ENCODE measurements at regions not wholly inside any gene's neighbourhood (a gene's known extent, or its start where the extent isn't known, plus 50 kb on each side); places are given as distances from the start of the nearest gene placed in this dataset.

DNA sequence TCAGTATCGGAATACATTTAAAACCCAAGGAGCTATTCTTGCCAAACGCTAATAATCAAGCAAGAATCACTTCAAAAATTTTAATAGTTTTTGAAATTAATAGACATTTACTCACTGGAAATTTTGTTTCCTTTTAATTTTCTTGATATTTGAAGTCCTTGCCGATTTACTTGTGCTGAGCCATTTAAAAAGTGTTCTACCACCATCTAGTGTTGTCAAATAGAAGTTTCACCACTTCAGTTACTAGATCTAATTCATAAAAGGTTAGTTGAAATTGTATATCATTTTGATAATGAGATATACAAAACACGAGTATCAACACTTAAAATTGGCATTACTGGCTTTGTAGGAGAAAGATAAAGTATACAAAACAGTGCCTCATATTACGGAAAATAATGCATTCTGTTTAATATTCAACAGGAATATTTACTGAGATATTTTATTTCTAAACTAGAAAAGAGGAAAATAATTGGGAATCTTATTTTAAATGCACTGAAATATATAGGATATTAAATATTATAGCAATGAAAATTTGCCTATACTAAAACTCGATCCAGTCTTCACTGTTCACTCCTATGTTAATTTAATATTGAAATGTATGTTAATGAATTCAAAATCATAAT lies 664.8 kb upstream of the SEMA3D start:
- Histone ChIP-seq H3K27me3 (ENCODE audit: low read length) (no peaks in the 10 kb centered on the region), H3K9me2 (replicated peaks; ENCODE audit: insufficient read depth, low read length) (no peaks in the 10 kb centered on the region), H3F3A (ENCODE audit: insufficient read depth) (no peaks in the 10 kb centered on the region), H4K20me1 (ENCODE audit: low read depth, low read length) (no peaks in the 10 kb centered on the region), H3K27ac (ENCODE audit: low read depth, low read length) (no peak overlapping the region), H2AFZ (ENCODE audit: low read depth, low read length, severe bottlenecking) (no peak overlapping the region), H3K9ac (ENCODE audit: low read length) (no peak overlapping the region), H3K4me3 (ENCODE audit: insufficient read depth, low read length, poor library complexity, severe bottlenecking) (no peak overlapping the region), H3K36me3 (ENCODE audit: low read length) (no peaks in the 10 kb centered on the region), H3K9me3 (ENCODE audit: insufficient read depth, low read length) (no peaks in the 10 kb centered on the region), H3K79me2 (ENCODE audit: insufficient read depth, low read length) (no peaks in the 10 kb centered on the region), H3K4me2 (ENCODE audit: low read depth, low read length, poor library complexity, severe bottlenecking) (no peak overlapping the region)
- TF ChIP-seq EZH2phosphoT487 (conservative IDR thresholded peaks at IDR 0.05; ENCODE audit: low read length) (no peak), CTCF (IDR thresholded peaks at IDR 0.05; ENCODE audit: insufficient read depth, low read length, poor library complexity, severe bottlenecking) (peak; percentile 25)

DNA sequence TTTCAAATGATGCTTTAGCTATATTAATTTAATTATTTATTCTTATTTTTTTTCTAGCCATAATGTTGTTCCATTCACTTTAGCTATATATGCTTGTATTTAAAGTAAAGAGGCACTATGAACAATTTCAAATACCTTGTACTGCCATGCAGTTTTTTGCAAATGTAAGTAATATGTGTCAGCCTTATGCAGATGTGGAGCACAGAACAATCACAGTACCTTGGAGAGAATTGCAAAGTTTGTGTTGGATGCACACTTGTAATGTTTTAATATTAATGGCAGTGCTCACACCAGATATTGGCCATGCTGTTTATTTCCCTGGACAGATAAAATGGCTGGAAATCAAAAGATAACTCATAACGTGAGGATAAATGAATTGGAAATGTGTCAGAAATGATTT lies 663.5 kb upstream of the SEMA3D start:
- no peaks in the 10 kb centered on the region for H3K79me2 ChIP-seq (ENCODE audit: insufficient read depth, low read length)
- no peaks in the 10 kb centered on the region for H3K9me2 ChIP-seq (replicated peaks; ENCODE audit: insufficient read depth, low read length)
- H3K9me3 ChIP-seq (ENCODE audit: insufficient read depth, low read length), result no peaks in the 10 kb centered on the region
- TF ChIP-seq CTCF (IDR thresholded peaks at IDR 0.05; ENCODE audit: insufficient read depth, low read length, poor library complexity, severe bottlenecking) (no peak), EZH2phosphoT487 (conservative IDR thresholded peaks at IDR 0.05; ENCODE audit: low read length) (no peak)
- H3K4me3 ChIP-seq (ENCODE audit: insufficient read depth, low read length, poor library complexity, severe bottlenecking), result no peak overlapping the region
- no peaks in the 10 kb centered on the region for H3K36me3 ChIP-seq (ENCODE audit: low read length)
- H3K27me3 ChIP-seq (ENCODE audit: low read length), result no peaks in the 10 kb centered on the region
- H4K20me1 ChIP-seq (ENCODE audit: low read depth, low read length), result no peaks in the 10 kb centered on the region
- no peak overlapping the region for H3K4me2 ChIP-seq (ENCODE audit: low read depth, low read length, poor library complexity, severe bottlenecking)
- no peaks in the 10 kb centered on the region for H3F3A ChIP-seq (ENCODE audit: insufficient read depth)
- no peak overlapping the region for H3K27ac ChIP-seq (ENCODE audit: low read depth, low read length)
- H2AFZ ChIP-seq (ENCODE audit: low read depth, low read length, severe bottlenecking), result no peak overlapping the region
- no peak overlapping the region for H3K9ac ChIP-seq (ENCODE audit: low read length)

DNA sequence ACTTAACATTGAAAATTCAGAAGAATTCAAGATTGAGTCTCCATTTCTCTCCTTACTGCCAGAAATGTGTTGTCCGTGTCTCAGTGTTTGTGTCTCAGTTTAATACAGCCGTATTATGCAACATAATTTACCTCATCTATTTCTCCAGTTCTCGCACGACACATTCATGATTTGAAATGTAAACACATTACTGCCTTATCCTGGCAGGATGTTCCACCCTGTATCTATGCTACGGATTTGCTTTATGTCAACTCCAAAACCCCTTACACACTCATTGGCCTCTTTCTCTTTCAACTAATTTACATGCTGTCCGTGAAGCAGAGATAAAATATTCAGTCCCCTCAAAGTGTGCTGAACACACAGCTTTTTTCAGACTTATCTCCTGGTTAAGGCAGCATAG lies 653.7 kb upstream of the SEMA3D start:
- Histone ChIP-seq H3K4me3 (ENCODE audit: insufficient read depth, low read length, poor library complexity, severe bottlenecking) (no peak overlapping the region), H3K9me3 (ENCODE audit: insufficient read depth, low read length) (no peaks in the 10 kb centered on the region), H3K9ac (ENCODE audit: low read length) (no peak overlapping the region), H2AFZ (ENCODE audit: low read depth, low read length, severe bottlenecking) (no peak overlapping the region), H4K20me1 (ENCODE audit: low read depth, low read length) (peaks cover 8% of the 10 kb centered on the region; the same call in 1 of the 2 replicates), H3K27ac (ENCODE audit: low read depth, low read length) (no peak overlapping the region), H3F3A (ENCODE audit: insufficient read depth) (no peaks in the 10 kb centered on the region), H3K9me2 (replicated peaks; ENCODE audit: insufficient read depth, low read length) (no peaks in the 10 kb centered on the region), H3K27me3 (ENCODE audit: low read length) (no peaks in the 10 kb centered on the region), H3K4me2 (ENCODE audit: low read depth, low read length, poor library complexity, severe bottlenecking) (no peak overlapping the region), H3K79me2 (ENCODE audit: insufficient read depth, low read length) (no peaks in the 10 kb centered on the region), H3K36me3 (ENCODE audit: low read length) (no peaks in the 10 kb centered on the region)
- TF ChIP-seq CTCF (IDR thresholded peaks at IDR 0.05; ENCODE audit: insufficient read depth, low read length, poor library complexity, severe bottlenecking), result no peak
- TF ChIP-seq EZH2phosphoT487 (conservative IDR thresholded peaks at IDR 0.05; ENCODE audit: low read length), result no peak

Measured in SU-DHL-6 (cell line).